ENCODE measurements at regions not wholly inside any gene's neighbourhood (a gene's known extent, or its start where the extent isn't known, plus 50 kb on each side); places are given as distances from the start of the nearest gene placed in this dataset.
A peak's percentile ranks its signal among the peaks of the same experiment; 100 is the strongest.
"Not testable (repeated sequence)": the region's sequence is repeated elsewhere in the genome, so short reads cannot be mapped to it uniquely, and the experiment has no call there.

DNA sequence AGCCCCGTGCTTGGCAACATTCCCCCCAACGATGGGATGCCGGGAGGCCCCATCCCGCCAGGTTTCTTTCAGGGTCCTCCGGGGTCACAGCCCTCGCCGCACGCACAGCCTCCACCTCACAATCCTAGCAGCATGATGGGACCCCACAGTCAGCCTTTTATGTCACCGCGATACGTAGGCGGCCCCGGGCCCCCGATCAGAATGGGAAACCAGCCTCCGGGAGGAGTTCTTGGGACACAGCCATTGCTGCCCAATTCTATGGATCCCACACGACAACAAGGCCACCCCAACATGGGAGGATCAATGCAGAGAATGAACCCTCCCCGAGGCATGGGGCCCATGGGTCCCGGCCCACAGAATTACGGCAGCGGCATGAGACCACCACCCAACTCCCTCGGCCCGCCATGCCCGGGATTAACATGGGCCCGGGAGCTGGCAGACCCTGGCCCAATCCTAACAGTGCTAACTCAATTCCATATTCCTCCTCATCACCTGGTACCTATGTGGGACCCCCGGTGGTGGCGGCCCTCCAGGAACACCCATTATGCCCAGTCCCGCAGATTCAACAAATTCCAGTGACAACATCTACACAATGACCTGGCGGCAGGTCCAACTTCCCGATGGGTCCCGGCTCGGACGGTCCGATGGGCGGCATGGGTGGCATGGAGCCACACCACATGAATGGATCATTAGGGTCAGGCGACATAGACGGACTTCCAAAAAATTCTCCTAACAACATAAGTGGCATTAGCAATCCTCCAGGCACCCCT is 116.0 kb upstream of the CDK13 start:
- H2AFZ ChIP-seq (ENCODE audit: low read depth, low read length); H3K9me3 ChIP-seq (replicated peaks; ENCODE audit: control insufficient read depth, insufficient read depth, low read depth, low read length); H3K9me1 ChIP-seq (ENCODE audit: control insufficient read depth, insufficient read depth, low read length); CTCF ChIA-PET (ENCODE audit: low intra/inter-chr PET ratio); FAIRE-seq; H3K4me2 ChIP-seq (ENCODE audit: insufficient read depth, low read length); H3K79me2 ChIP-seq (ENCODE audit: control insufficient read depth, insufficient read depth, low read length); H4K20me1 ChIP-seq (replicated peaks; ENCODE audit: control insufficient read depth, insufficient read depth, low read length); H3K9ac ChIP-seq (ENCODE audit: insufficient read depth in 1 of 2, low read depth in 2 of 2, low read length in 2 of 2); H3K4me3 ChIP-seq; POLR2A ChIA-PET; BruUV-seq (replicated peaks); DNase-seq (ENCODE audit: extremely low read depth in 1 of 4, low spot score in 3 of 4); H3K27ac ChIP-seq (ENCODE audit: extremely low read depth, low read depth, low read length); H3K36me3 ChIP-seq (ENCODE audit: control insufficient read depth, insufficient read depth, low read length); ATAC-seq; in situ Hi-C loops (cut with MboI); intact Hi-C loops (cut with micrococcal nuclease): not testable (repeated sequence)
- Histone ChIP-seq H3K4me1 (replicated peaks in 1 of 2; ENCODE audit: control insufficient read depth in 2 of 2, insufficient read depth in 2 of 2, low read length in 2 of 2) (peaks cover 0 to 12% of the 10 kb centered on the region in 2 experiments; a peak in 2 of 5 replicates), H3K27me3 (ENCODE audit: control insufficient read depth in 2 of 2, insufficient read depth in 2 of 2, low read length in 2 of 2) (peaks cover 9 to 11% of the 10 kb centered on the region in 2 experiments; a peak in 2 of 5 replicates)
- 64% methylated on average over 36 of the region's 36 CpGs for WGBS (ENCODE audit: insufficient coverage, low coverage, missing lambda C conversion rate)

DNA sequence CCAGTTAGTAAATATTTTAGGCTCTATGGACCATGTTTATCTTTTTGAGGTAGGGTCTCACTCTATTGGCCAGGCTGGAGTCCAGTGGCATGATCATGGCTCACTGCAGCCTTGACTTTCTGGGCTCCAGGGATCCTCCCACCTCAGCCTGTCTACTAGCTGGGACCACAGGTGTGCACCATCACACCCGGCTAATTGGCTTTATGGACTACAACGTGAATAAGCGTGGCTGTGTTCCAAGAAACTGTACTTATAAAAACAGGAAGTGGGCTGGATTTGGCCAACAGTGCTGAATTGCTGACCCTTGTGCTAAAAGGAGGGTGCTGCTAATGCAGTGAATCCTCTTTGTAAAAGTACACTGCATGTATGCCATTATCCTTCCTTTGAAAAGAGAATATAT is 111.7 kb upstream of the CDK13 start:
- Histone ChIP-seq H3K36me3 (ENCODE audit: control insufficient read depth, insufficient read depth, low read length) (no peaks in the 10 kb centered on the region), H2AFZ (ENCODE audit: low read depth, low read length) (no peak overlapping the region), H3K4me3 (no peak overlapping the region), H3K4me1 (replicated peaks in 1 of 2; ENCODE audit: control insufficient read depth in 2 of 2, insufficient read depth in 2 of 2, low read length in 2 of 2) (peaks cover 0 to 6% of the 10 kb centered on the region in 2 experiments; a peak in 2 of 5 replicates), H3K4me2 (ENCODE audit: insufficient read depth, low read length) (no peak overlapping the region), H3K27ac (ENCODE audit: extremely low read depth, low read depth, low read length) (no peak overlapping the region), H3K9ac (ENCODE audit: insufficient read depth in 1 of 2, low read depth in 2 of 2, low read length in 2 of 2) (no peak overlapping the region), H3K9me1 (ENCODE audit: control insufficient read depth, insufficient read depth, low read length) (no peaks in the 10 kb centered on the region), H3K9me3 (replicated peaks; ENCODE audit: control insufficient read depth, insufficient read depth, low read depth, low read length) (no peaks in the 10 kb centered on the region; the same call in 1 of the 2 replicates), H3K27me3 (ENCODE audit: control insufficient read depth in 2 of 2, insufficient read depth in 2 of 2, low read length in 2 of 2) (peaks cover 15 to 17% of the 10 kb centered on the region in 2 experiments; a peak in 2 of 5 replicates), H3K79me2 (ENCODE audit: control insufficient read depth, insufficient read depth, low read length) (no peaks in the 10 kb centered on the region), H4K20me1 (replicated peaks; ENCODE audit: control insufficient read depth, insufficient read depth, low read length) (no peaks in the 10 kb centered on the region)
- FAIRE-seq (no peak), ATAC-seq (no peak), DNase-seq (ENCODE audit: extremely low read depth in 1 of 4, low spot score in 3 of 4) (peak in 1 of 4 experiments; percentile 22)
- intact Hi-C loops (cut with micrococcal nuclease) (no loop called here), in situ Hi-C loops (cut with MboI) (no loop called here)
- ChIA-PET CTCF (ENCODE audit: low intra/inter-chr PET ratio) (no interaction called here), POLR2A (no interaction called here)
- no TSS peak for BruUV-seq (replicated peaks)
- TF ChIP-seq ZNF121 (CRISPR knock-in tag; conservative IDR thresholded peaks at IDR 0.05) (peak; percentile 47), SPI1 (IDR thresholded peaks at IDR 0.05; ENCODE audit: borderline replicate concordance, low read depth, low read length) (peak; percentile 97), NFIC (IDR thresholded peaks at IDR 0.05) (peak; percentile 24; the same call in 1 of the 2 replicates), RUNX1 (IDR thresholded peaks at IDR 0.05; ENCODE audit: low read depth) (no peak)
- TF ChIP-seq, protein P1, sequence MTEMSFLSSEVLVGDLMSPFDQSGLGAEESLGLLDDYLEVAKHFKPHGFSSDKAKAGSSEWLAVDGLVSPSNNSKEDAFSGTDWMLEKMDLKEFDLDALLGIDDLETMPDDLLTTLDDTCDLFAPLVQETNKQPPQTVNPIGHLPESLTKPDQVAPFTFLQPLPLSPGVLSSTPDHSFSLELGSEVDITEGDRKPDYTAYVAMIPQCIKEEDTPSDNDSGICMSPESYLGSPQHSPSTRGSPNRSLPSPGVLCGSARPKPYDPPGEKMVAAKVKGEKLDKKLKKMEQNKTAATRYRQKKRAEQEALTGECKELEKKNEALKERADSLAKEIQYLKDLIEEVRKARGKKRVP (CRISPR knock-in tag; IDR thresholded peaks at IDR 0.05), result no peak
- WGBS (ENCODE audit: insufficient coverage, low coverage, missing lambda C conversion rate), result 0% methylated on average over 3 of the region's 3 CpGs

All from K562 (cell line).